ENCODE measurements at regions not wholly inside any gene's neighbourhood (a gene's known extent, or its start where the extent isn't known, plus 50 kb on each side); places are given as distances from the start of the nearest gene placed in this dataset.

- TF ChIP-seq, protein P1, sequence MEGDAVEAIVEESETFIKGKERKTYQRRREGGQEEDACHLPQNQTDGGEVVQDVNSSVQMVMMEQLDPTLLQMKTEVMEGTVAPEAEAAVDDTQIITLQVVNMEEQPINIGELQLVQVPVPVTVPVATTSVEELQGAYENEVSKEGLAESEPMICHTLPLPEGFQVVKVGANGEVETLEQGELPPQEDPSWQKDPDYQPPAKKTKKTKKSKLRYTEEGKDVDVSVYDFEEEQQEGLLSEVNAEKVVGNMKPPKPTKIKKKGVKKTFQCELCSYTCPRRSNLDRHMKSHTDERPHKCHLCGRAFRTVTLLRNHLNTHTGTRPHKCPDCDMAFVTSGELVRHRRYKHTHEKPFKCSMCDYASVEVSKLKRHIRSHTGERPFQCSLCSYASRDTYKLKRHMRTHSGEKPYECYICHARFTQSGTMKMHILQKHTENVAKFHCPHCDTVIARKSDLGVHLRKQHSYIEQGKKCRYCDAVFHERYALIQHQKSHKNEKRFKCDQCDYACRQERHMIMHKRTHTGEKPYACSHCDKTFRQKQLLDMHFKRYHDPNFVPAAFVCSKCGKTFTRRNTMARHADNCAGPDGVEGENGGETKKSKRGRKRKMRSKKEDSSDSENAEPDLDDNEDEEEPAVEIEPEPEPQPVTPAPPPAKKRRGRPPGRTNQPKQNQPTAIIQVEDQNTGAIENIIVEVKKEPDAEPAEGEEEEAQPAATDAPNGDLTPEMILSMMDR (IDR thresholded peaks at IDR 0.05), result no peak
- TF ChIP-seq POLR2A (IDR thresholded peaks at IDR 0.05), result no peak
- H3K27me3 ChIP-seq, result no peaks in the 10 kb centered on the region
- H3K4me1 ChIP-seq, result no peaks in the 10 kb centered on the region
- H3K4me3 ChIP-seq, result no peak overlapping the region
- no peaks in the 10 kb centered on the region for H3K36me3 ChIP-seq
- DNase-seq, result no peak
- no peaks in the 10 kb centered on the region for H3K9me3 ChIP-seq
- no peak overlapping the region for H3K27ac ChIP-seq
Measured at GRCh38 chr21:28828981-28829380, 163.7 kb downstream of the LTN1 start.

DNA sequence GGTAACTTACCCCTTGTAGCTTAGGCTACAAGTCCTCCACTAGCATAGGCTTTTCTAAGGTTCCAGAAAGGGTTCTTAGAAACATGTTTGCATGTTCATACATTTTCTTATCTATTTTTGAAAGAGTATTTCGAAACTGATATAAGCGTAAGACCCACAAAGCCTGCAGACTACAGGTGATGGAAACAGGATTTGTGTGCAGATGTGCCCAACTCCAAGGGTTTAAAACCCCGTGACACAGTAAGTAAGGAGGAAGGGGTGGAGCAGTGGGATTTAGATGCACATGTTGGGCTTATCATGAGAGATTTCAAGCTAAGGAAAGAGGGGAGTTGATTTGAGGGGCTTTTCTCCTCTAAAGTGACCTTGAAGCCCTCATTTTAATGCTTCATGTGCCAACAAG is 164.7 kb downstream of the LTN1 start:
- Histone ChIP-seq H3K4me3 (no peak overlapping the region), H3K27me3 (no peaks in the 10 kb centered on the region), H3K9me3 (no peaks in the 10 kb centered on the region), H3K27ac (no peak overlapping the region), H3K36me3 (no peaks in the 10 kb centered on the region), H3K4me1 (no peaks in the 10 kb centered on the region)
- TF ChIP-seq, protein P1 (IDR thresholded peaks at IDR 0.05), result no peak
- TF ChIP-seq POLR2A (IDR thresholded peaks at IDR 0.05), result no peak
- no peak for DNase-seq

- no peaks in the 10 kb centered on the region for H3K27me3 ChIP-seq
- no peak overlapping the region for H3K27ac ChIP-seq
Measured at GRCh38 chr21:28827422-28827821, 165.3 kb downstream of the LTN1 start.

DNA sequence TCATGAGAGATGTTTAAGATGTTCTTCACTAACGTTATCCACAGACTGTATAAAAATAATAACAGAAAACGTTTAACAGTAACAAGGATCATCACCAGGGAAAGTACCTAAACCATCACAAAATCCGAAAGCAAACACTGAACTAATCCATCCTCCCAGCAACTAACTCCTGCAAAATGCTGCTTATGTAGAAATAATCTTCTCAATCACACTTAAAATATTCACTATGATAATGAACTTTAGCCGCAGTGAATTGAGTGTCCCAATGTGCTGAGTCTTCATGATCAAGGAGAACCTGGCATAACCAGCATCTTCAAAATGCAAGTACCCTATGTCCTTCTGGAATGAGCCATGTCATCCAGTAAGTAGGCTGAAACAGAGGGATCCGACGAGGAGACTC is 166.1 kb downstream of the LTN1 start:
- no peaks in the 10 kb centered on the region for H3K9me3 ChIP-seq
- peak overlapping the region in 1 of 4 donors; percentile 21 for H3K27ac ChIP-seq
- no peak for TF ChIP-seq POLR2A (IDR thresholded peaks at IDR 0.05)
- TF ChIP-seq, protein P1 (IDR thresholded peaks at IDR 0.05), result no peak
- H3K36me3 ChIP-seq, result no peaks in the 10 kb centered on the region
- H3K4me1 ChIP-seq, result peaks cover 0 to 7% (median 3%) of the 10 kb centered on the region in 4 donors
- no peaks in the 10 kb centered on the region for H3K27me3 ChIP-seq
- DNase-seq, result no peak
- H3K4me3 ChIP-seq, result no peak overlapping the region

More at GRCh38 chr21:28827422-28827821, 165.3 kb downstream of the LTN1 start:
- peaks cover 0 to 5% (median under 1%) of the 10 kb centered on the region in 4 donors for H3K4me1 ChIP-seq
- H3K36me3 ChIP-seq, result no peaks in the 10 kb centered on the region
- no peak for DNase-seq
- H3K4me3 ChIP-seq, result no peak overlapping the region
- no peaks in the 10 kb centered on the region for H3K9me3 ChIP-seq
- no peak for TF ChIP-seq POLR2A (IDR thresholded peaks at IDR 0.05)
- TF ChIP-seq, protein P1 (IDR thresholded peaks at IDR 0.05), result no peak

GRCh38 chr21:28826021-28826420 is 166.7 kb downstream of the LTN1 start:
- Histone ChIP-seq H3K4me3 (no peak overlapping the region), H3K36me3 (no peaks in the 10 kb centered on the region), H3K9me3 (no peaks in the 10 kb centered on the region), H3K4me1 (peaks cover 0 to 7% (median 3%) of the 10 kb centered on the region in 4 donors), H3K27me3 (no peaks in the 10 kb centered on the region), H3K27ac (peak overlapping the region in 1 of 4 donors; percentile 21)
- TF ChIP-seq, protein P1 (IDR thresholded peaks at IDR 0.05), result no peak
- no peak for TF ChIP-seq POLR2A (IDR thresholded peaks at IDR 0.05)
- no peak for DNase-seq

DNA sequence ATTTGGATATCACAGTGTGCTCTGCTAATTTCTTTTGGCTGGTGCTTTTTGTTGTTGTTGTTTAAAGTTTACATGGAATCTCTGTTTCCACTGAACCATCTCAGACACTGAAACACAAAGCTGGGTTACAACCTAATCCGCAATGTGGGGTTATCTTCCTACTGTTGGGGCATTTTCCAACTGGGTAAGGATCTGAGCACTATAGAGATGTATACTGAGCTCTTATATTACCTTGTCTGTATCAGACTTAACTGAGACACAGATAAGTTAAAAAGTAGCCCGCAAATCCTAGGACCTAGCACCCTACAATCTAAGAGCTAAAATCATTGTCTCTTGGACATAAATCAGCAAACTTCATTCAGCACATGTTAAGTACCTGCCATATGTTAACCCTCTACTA is 169.2 kb downstream of the LTN1 start:
- H3K4me3 ChIP-seq, result no peak overlapping the region
- H3K36me3 ChIP-seq, result no peaks in the 10 kb centered on the region
- H3K9me3 ChIP-seq, result no peaks in the 10 kb centered on the region
- H3K4me1 ChIP-seq, result peaks cover 0 to 7% (median 3%) of the 10 kb centered on the region in 4 donors
- DNase-seq, result no peak
- peak overlapping the region in 3 of 4 donors; percentile 44 to 70 (median 56) for H3K27ac ChIP-seq
- TF ChIP-seq, protein P1 (IDR thresholded peaks at IDR 0.05), result no peak
- TF ChIP-seq POLR2A (IDR thresholded peaks at IDR 0.05), result no peak
- H3K27me3 ChIP-seq, result no peaks in the 10 kb centered on the region
